GM23338 (cell line): ENCODE measurements at regions not wholly inside any gene's neighbourhood (a gene's known extent, or its start where the extent isn't known, plus 50 kb on each side); places are given as distances from the start of the nearest gene placed in this dataset.

Experiments
- ATAC-seq: fragments of 200-7000 bp; cut with Tn5 transposase; 3 replicates; pipeline ENCODE4 v1.9.1; 2020
- DNase-seq: peaks from one replicate; pipeline ENCODE4 v3.0.0-alpha.2; 2015; ENCODE audit warnings: low spot score
- H2AFZ ChIP-seq: fragments of 200-600 bp; sonication (generic); 2 replicates; pipeline ENCODE4 v1.8.0; 2016; ENCODE audit warnings: antibody characterized with exemption, mild to moderate bottlenecking, moderate library complexity
- H3F3A ChIP-seq: fragments of 200-600 bp; sonication (generic); replicated peaks from 2 replicates; pipeline ENCODE4 v1.8.0; 2017; ENCODE audit warnings: antibody characterized with exemption, mixed run types, low read depth
- H3K27ac ChIP-seq: fragments of 200-600 bp; sonication (generic); 2 replicates; pipeline ENCODE4 v1.6.1; 2016; ENCODE audit warnings: low read depth
- H3K27me3 ChIP-seq: fragments of 200-600 bp; sonication (generic); 2 replicates; pipeline ENCODE4 v1.8.0; 2016; ENCODE audit warnings: mild to moderate bottlenecking, mixed run types, moderate library complexity; ENCODE audit not compliant: insufficient read depth
- H3K36me3 ChIP-seq: fragments of 200-600 bp; sonication (generic); 2 replicates; pipeline ENCODE4 v1.8.0; 2016; ENCODE audit warnings: mild to moderate bottlenecking; ENCODE audit not compliant: insufficient read depth
- H3K4me1 ChIP-seq: fragments of 200-600 bp; sonication (generic); 2 replicates; pipeline ENCODE4 v1.8.0; 2016; ENCODE audit warnings: mild to moderate bottlenecking, moderate library complexity; ENCODE audit not compliant: insufficient read depth
- H3K4me2 ChIP-seq: fragments of 200-600 bp; sonication (generic); 2 replicates; pipeline ENCODE4 v1.7.1; 2017; ENCODE audit warnings: mixed run types
- H3K4me3 ChIP-seq: fragments of 200-600 bp; sonication (generic); 2 replicates; pipeline ENCODE4 v1.6.1; 2016; ENCODE audit warnings: mixed run types
- H3K79me2 ChIP-seq: fragments of 200-600 bp; sonication (generic); replicated peaks from 2 replicates; pipeline ENCODE4 v1.8.0; 2017; ENCODE audit warnings: mild to moderate bottlenecking; ENCODE audit not compliant: insufficient read depth
- H3K9me2 ChIP-seq: fragments of 200-600 bp; sonication (generic); 2 replicates; pipeline ENCODE4 v1.8.0; 2017; ENCODE audit not compliant: insufficient read depth
- H4K20me1 ChIP-seq: fragments of 200-600 bp; sonication (generic); replicated peaks from 2 replicates; pipeline ENCODE4 v1.8.0; 2017; ENCODE audit warnings: mild to moderate bottlenecking; ENCODE audit not compliant: insufficient read depth
- H3K27ac Mint-ChIP-seq: 2 replicates; pipeline ENCODE4 v1.8.0; 2020; ENCODE audit warnings: inconsistent platforms, mild to moderate bottlenecking, moderate library complexity, mixed read lengths
- H3K27me3 Mint-ChIP-seq: 3 replicates; pipeline ENCODE4 v1.8.0; 2022; ENCODE audit warnings: low read depth, mild to moderate bottlenecking, moderate library complexity, mixed read lengths, inconsistent platforms; ENCODE audit not compliant: insufficient read depth, poor library complexity
- H3K36me3 Mint-ChIP-seq: 3 replicates; pipeline ENCODE4 v1.8.0; 2021; ENCODE audit warnings: low read depth, mild to moderate bottlenecking, inconsistent platforms, moderate library complexity, mixed read lengths
- H3K4me1 Mint-ChIP-seq: 3 replicates; pipeline ENCODE4 v1.8.0; 2020; ENCODE audit warnings: mild to moderate bottlenecking, inconsistent platforms, mixed read lengths
- H3K4me3 Mint-ChIP-seq: 3 replicates; pipeline ENCODE4 v1.8.0; 2021; ENCODE audit warnings: moderate library complexity, mild to moderate bottlenecking, inconsistent platforms, mixed read lengths
- H3K9me3 Mint-ChIP-seq: 3 replicates; pipeline ENCODE4 v1.8.0; 2020; ENCODE audit warnings: moderate library complexity, mild to moderate bottlenecking, inconsistent platforms, mixed read lengths
- CREB1 ChIP-seq: fragments of 250-450 bp; sonication (Bioruptor Pico); IDR thresholded peaks from 2 replicates; pipeline ENCODE4 v1.5.0; 2020; ENCODE audit warnings: low read depth, mild to moderate bottlenecking, moderate library complexity
- CTCF ChIP-seq, 2 experiments: fragments of 200-600 bp in 1 of 2; sonication (generic) in 1 of 2; conservative IDR thresholded peaks; 2 replicates each; pipeline versions ENCODE4 v1.5.1 to v1.6.1; 2016 to 2017; ENCODE audit warnings: antibody characterized with exemption in 2 of 2, low read depth in 2 of 2, mild to moderate bottlenecking in 2 of 2, moderate library complexity in 1 of 2
- EZH2 ChIP-seq: fragments of 200-600 bp; sonication (generic); IDR thresholded peaks from one replicate; pipeline ENCODE4 v1.8.0; 2017; ENCODE audit warnings: antibody characterized with exemption, mild to moderate bottlenecking, low read depth; ENCODE audit not compliant: unreplicated experiment
- EZH2phosphoT487 ChIP-seq: fragments of 200-600 bp; sonication (generic); IDR thresholded peaks from one replicate; pipeline ENCODE4 v1.8.1; 2018; ENCODE audit warnings: antibody characterized with exemption; ENCODE audit not compliant: unreplicated experiment
- JUNB ChIP-seq: IDR thresholded peaks from one replicate; pipeline ENCODE4 v1.6.1; 2016; ENCODE audit warnings: antibody characterized with exemption; ENCODE audit not compliant: unreplicated experiment
- NANOG ChIP-seq: IDR thresholded peaks from 2 replicates; pipeline ENCODE4 v1.6.1; 2016; ENCODE audit warnings: antibody characterized with exemption, borderline replicate concordance
- POLR2AphosphoS5 ChIP-seq: IDR thresholded peaks from 2 replicates; pipeline ENCODE4 v1.6.1; 2016; ENCODE audit warnings: antibody characterized with exemption, low read depth
- STAT1 ChIP-seq: IDR thresholded peaks from one replicate; pipeline ENCODE4 v1.6.1; 2016; ENCODE audit warnings: antibody characterized with exemption; ENCODE audit not compliant: unreplicated experiment
- ZNF331 ChIP-seq: fragments of 250-450 bp; sonication (Bioruptor Pico); IDR thresholded peaks from 2 replicates; pipeline ENCODE4 v1.5.0; 2020; ENCODE audit warnings: low read depth, mild to moderate bottlenecking, moderate library complexity
- ZNF462 ChIP-seq: fragments of 250-450 bp; sonication (Bioruptor Pico); IDR thresholded peaks from 2 replicates; pipeline ENCODE4 v1.5.0; 2020; ENCODE audit warnings: mild to moderate bottlenecking, moderate library complexity
- TF ChIP-seq, protein P1 (sequence below): IDR thresholded peaks from 2 replicates; pipeline ENCODE4 v1.6.1; 2016; ENCODE audit warnings: antibody characterized with exemption

DNA sequence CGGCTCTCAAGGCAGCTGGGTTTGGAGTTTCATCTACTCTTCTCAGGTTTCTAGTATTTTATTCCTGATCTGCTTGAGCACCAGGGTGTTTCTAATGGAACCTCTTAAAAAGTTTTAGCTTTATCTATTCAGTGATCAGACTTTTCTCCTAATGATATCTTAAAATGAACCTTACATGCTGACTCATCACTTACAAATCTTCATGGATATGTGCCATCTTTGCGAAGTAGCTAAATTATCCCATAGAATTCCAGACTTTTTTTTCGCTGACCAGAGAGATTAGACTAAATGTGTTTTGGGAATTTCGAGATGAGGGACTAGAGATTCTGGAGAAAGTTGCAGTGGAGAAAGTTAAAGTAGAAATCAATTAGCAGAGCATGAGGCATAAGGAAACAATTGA is 401.0 kb downstream of the GRB14 start:
- Histone ChIP-seq H3K27ac (no peak overlapping the region), H3K36me3 (no peaks in the 10 kb centered on the region), H2AFZ (no peak overlapping the region), H3K79me2 (no peaks in the 10 kb centered on the region), H3F3A (no peaks in the 10 kb centered on the region), H3K9me2 (no peaks in the 10 kb centered on the region), H3K4me1 (peaks cover 7% of the 10 kb centered on the region; the same call in 1 of the 2 replicates), H4K20me1 (no peaks in the 10 kb centered on the region), H3K27me3 (no peaks in the 10 kb centered on the region), H3K4me2 (no peak overlapping the region), H3K4me3 (no peak overlapping the region)
- Mint-ChIP-seq H3K4me1 (peaks cover 9% of the 10 kb centered on the region), H3K4me3 (no peak overlapping the region), H3K27ac (peak overlapping the region; percentile 18; the same call in 1 of the 2 replicates), H3K9me3 (no peaks in the 10 kb centered on the region), H3K27me3 (no peaks in the 10 kb centered on the region), H3K36me3 (no peaks in the 10 kb centered on the region)
- TF ChIP-seq, protein P1, sequence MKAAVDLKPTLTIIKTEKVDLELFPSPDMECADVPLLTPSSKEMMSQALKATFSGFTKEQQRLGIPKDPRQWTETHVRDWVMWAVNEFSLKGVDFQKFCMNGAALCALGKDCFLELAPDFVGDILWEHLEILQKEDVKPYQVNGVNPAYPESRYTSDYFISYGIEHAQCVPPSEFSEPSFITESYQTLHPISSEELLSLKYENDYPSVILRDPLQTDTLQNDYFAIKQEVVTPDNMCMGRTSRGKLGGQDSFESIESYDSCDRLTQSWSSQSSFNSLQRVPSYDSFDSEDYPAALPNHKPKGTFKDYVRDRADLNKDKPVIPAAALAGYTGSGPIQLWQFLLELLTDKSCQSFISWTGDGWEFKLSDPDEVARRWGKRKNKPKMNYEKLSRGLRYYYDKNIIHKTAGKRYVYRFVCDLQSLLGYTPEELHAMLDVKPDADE = no peak
- TF ChIP-seq POLR2AphosphoS5 = no peak
- no peak for TF ChIP-seq STAT1
- TF ChIP-seq CREB1 (CRISPR knock-in tag) = no peak
- no peak for TF ChIP-seq CTCF (conservative IDR thresholded peaks at IDR 0.05; ENCODE audit: low read depth in 2 of 2)
- no peak for TF ChIP-seq ZNF331 (CRISPR knock-in tag)
- no peak for TF ChIP-seq EZH2phosphoT487
- no peak for TF ChIP-seq EZH2
- TF ChIP-seq JUNB = no peak
- TF ChIP-seq ZNF462 (CRISPR knock-in tag) = no peak
- no peak for TF ChIP-seq NANOG
- ATAC-seq (no peak), DNase-seq (no peak)
